HCT116 (cell line): ENCODE measurements at regions not wholly inside any gene's neighbourhood (a gene's known extent, or its start where the extent isn't known, plus 50 kb on each side); places are given as distances from the start of the nearest gene placed in this dataset.

Experiments used
- ATAC-seq: fragments of 200-7000 bp; cut with Tn5 transposase; 2 replicates; pipeline ENCODE4 v1.9.1; 2020; ENCODE audit warnings: mild to moderate bottlenecking, moderate library complexity
- BruUV-seq: library from RNA; stranded (reverse); fragments of 400-500 nt; replicated peaks from 2 replicates; lab custom pipeline; 2021; lab: Mats Ljungman, UMichigan
- CTCF ChIA-PET: fragments of 300-600 bp; sonication (Branson Sonifier 250); formaldehyde crosslinking; loops from one replicate; lab custom pipeline; 2021; ENCODE audit warnings: antibody characterized with exemption; lab: Charles Lee
- POLR2A ChIA-PET: fragments of 300-600, 350-600 bp; sonication (Branson Sonifier 250); formaldehyde crosslinking; loops from one replicate; lab custom pipeline; 2021; ENCODE audit warnings: antibody characterized with exemption; lab: Charles Lee
- RAD21 ChIA-PET, 2 experiments: fragments of 300-600 bp; sonication (Branson Sonifier 250); formaldehyde crosslinking; loops; one replicate each; lab custom pipeline; 2023; ENCODE audit warnings: low total read pairs in 2 of 2; ENCODE audit not compliant: uncharacterized antibody in 2 of 2, unreplicated experiment in 2 of 2, low non-redundant PET in 1 of 2; lab: Charles Lee
- DNase-seq: peaks from one replicate; pipeline ENCODE4 v3.0.0-alpha.2; 2010; ENCODE audit warnings: low read depth, low spot score
- H2AFZ ChIP-seq: fragments of 200-600 bp; shearing (Covaris generic), sonication (generic); 2 replicates; pipeline ENCODE4 v1.6.1; 2017; ENCODE audit warnings: low read depth, mixed run types, mixed read lengths, antibody characterized with exemption, low read length; ENCODE audit not compliant: poor library complexity, severe bottlenecking
- H3K27ac ChIP-seq: 2 replicates; pipeline ENCODE4 v1.5.1; 2012; ENCODE audit warnings: low read depth, low read length
- H3K27me3 ChIP-seq: fragments of 200-600 bp; sonication (generic); 2 replicates; pipeline ENCODE4 v1.6.1; 2016; ENCODE audit warnings: mixed run types, low read length, mixed read lengths; ENCODE audit not compliant: insufficient read depth
- H3K36me3 ChIP-seq, 2 experiments: fragments of 200-500 bp in 1 of 2; fragments of 200-600 bp in 1 of 2; sonication (Bioruptor generic) in 1 of 2; sonication (generic) in 1 of 2; 2 replicates each; pipeline versions ENCODE4 v1.5.1 to v1.6.1; 2014 to 2016; ENCODE audit warnings: low read length in 2 of 2, inconsistent platforms in 1 of 2, mixed read lengths in 1 of 2, mixed run types in 1 of 2; ENCODE audit not compliant: insufficient read depth in 2 of 2, control insufficient read depth in 1 of 2
- H3K4me1 ChIP-seq, 2 experiments: fragments of 200-600 bp in 1 of 2; sonication (generic) in 1 of 2; 2 replicates each; pipeline versions ENCODE4 v1.5.1 to v1.6.1; 2012 to 2017; ENCODE audit warnings: low read length in 2 of 2, inconsistent platforms in 1 of 2, mild to moderate bottlenecking in 1 of 2, mixed read lengths in 1 of 2, mixed run types in 1 of 2, moderate library complexity in 1 of 2; ENCODE audit not compliant: insufficient read depth in 2 of 2, control insufficient read depth in 1 of 2
- H3K4me2 ChIP-seq: fragments of 200-600 bp; sonication (generic); 2 replicates; pipeline ENCODE4 v1.6.1; 2017; ENCODE audit warnings: mixed run types, low read length, mixed read lengths
- H3K4me3 ChIP-seq, 2 experiments: fragments of 200-600 bp in 1 of 2; sonication (generic) in 1 of 2; replicated peaks in 1 of 2; 2 replicates each; pipeline ENCODE4 v1.5.1; 2011 to 2016; ENCODE audit warnings: low read length in 2 of 2, control low read depth in 1 of 2, low read depth in 1 of 2, mild to moderate bottlenecking in 1 of 2, mixed read lengths in 1 of 2, mixed run types in 1 of 2
- H3K79me2 ChIP-seq: fragments of 200-600 bp; sonication (generic); 2 replicates; pipeline ENCODE4 v1.6.1; 2017; ENCODE audit warnings: mild to moderate bottlenecking, mixed run types, low read length, moderate library complexity, mixed read lengths; ENCODE audit not compliant: insufficient read depth
- H3K9ac ChIP-seq: fragments of 200-600 bp; sonication (generic); 2 replicates; pipeline ENCODE4 v1.6.1; 2016; ENCODE audit warnings: low read length, mixed read lengths
- H3K9me2 ChIP-seq: fragments of 200-600 bp; sonication (generic), shearing (Covaris generic); 2 replicates; pipeline ENCODE4 v1.6.1; 2017; ENCODE audit warnings: mixed run types, mild to moderate bottlenecking, moderate library complexity; ENCODE audit not compliant: insufficient read depth
- H3K9me3 ChIP-seq, 2 experiments: fragments of 200-500 bp in 1 of 2; fragments of 200-600 bp in 1 of 2; sonication (Bioruptor generic) in 1 of 2; sonication (generic) in 1 of 2; 2 replicates each; pipeline ENCODE4 v1.6.1; 2014 to 2017; ENCODE audit warnings: low read length in 2 of 2, mixed read lengths in 2 of 2, inconsistent platforms in 1 of 2, low read depth in 1 of 2, mild to moderate bottlenecking in 1 of 2, mixed run types in 1 of 2, moderate library complexity in 1 of 2; ENCODE audit not compliant: control insufficient read depth in 1 of 2, insufficient read depth in 1 of 2
- H4K20me1 ChIP-seq: fragments of 200-600 bp; sonication (generic), shearing (Covaris generic); 2 replicates; pipeline ENCODE4 v1.6.1; 2017; ENCODE audit warnings: mixed run types, mild to moderate bottlenecking, moderate library complexity; ENCODE audit not compliant: insufficient read depth
- CBX3 ChIP-seq: IDR thresholded peaks from 2 replicates; pipeline ENCODE4 v1.6.1; 2012; ENCODE audit warnings: low read depth
- CEBPB ChIP-seq: IDR thresholded peaks from 2 replicates; pipeline ENCODE4 v1.6.1; 2012; ENCODE audit warnings: low read depth
- EGR1 ChIP-seq: IDR thresholded peaks from 2 replicates; pipeline ENCODE4 v1.6.1; 2012; ENCODE audit warnings: low read depth
- EZH2 ChIP-seq: fragments of 200-600 bp; sonication (generic); IDR thresholded peaks from 2 replicates; pipeline ENCODE4 v1.6.1; 2017; ENCODE audit warnings: antibody characterized with exemption, mixed run types
- EZH2phosphoT487 ChIP-seq: fragments of 200-600 bp; IDR thresholded peaks from 2 replicates; pipeline ENCODE4 v1.6.1; 2018; ENCODE audit warnings: antibody characterized with exemption, borderline replicate concordance
- FOSL1 ChIP-seq: IDR thresholded peaks from 2 replicates; pipeline ENCODE4 v1.6.1; 2012; ENCODE audit warnings: low read depth
- POLR2A ChIP-seq: IDR thresholded peaks from 2 replicates; pipeline ENCODE4 v1.7.0; 2011; ENCODE audit warnings: borderline replicate concordance; ENCODE audit not compliant: insufficient read depth, insufficient read length; ENCODE audit errors: extremely low read depth
- RAD21 ChIP-seq: IDR thresholded peaks from 2 replicates; pipeline ENCODE4 v1.6.1; 2012; ENCODE audit warnings: low read depth, mild to moderate bottlenecking
- SIN3A ChIP-seq: IDR thresholded peaks from 2 replicates; pipeline ENCODE4 v1.6.1; 2012; ENCODE audit warnings: low read depth
- SP1 ChIP-seq: IDR thresholded peaks from 2 replicates; pipeline ENCODE4 v1.6.1; 2012; ENCODE audit warnings: low read depth
- SRF ChIP-seq: IDR thresholded peaks from 2 replicates; pipeline ENCODE4 v1.6.1; 2012; ENCODE audit warnings: low read depth
- YY1 ChIP-seq: IDR thresholded peaks from 2 replicates; pipeline ENCODE4 v1.6.1; 2011; ENCODE audit warnings: low read length, low read depth, moderate library complexity, mild to moderate bottlenecking; ENCODE audit not compliant: insufficient replicate concordance; ENCODE audit errors: extremely low read depth
- ZFX ChIP-seq: fragments of 450-650 bp; IDR thresholded peaks from 2 replicates; pipeline ENCODE4 v1.6.1; 2017
- ZNF274 ChIP-seq: fragments of 200-500 bp; sonication (Bioruptor generic); IDR thresholded peaks from 2 replicates; pipeline ENCODE4 v1.6.1; 2014; ENCODE audit warnings: mild to moderate bottlenecking, low read depth, low read length, inconsistent platforms
- intact Hi-C: fragments of 100-400 bp; cut with micrococcal nuclease; formaldehyde crosslinking; loops from 2 replicates; pipeline ENCODE4 v1.10.0; 2022
- TF ChIP-seq, protein P1 (sequence below): IDR thresholded peaks from 2 replicates; pipeline ENCODE4 v1.6.1; 2011; ENCODE audit warnings: mild to moderate bottlenecking, low read length, moderate library complexity; ENCODE audit not compliant: insufficient replicate concordance; ENCODE audit errors: extremely low read depth
- TF ChIP-seq, protein P2 (sequence below): IDR thresholded peaks from 2 replicates; pipeline ENCODE4 v1.6.1; 2012; ENCODE audit warnings: low read depth
- TF ChIP-seq, protein P3 (sequence below): IDR thresholded peaks from 2 replicates; pipeline ENCODE4 v1.6.1; 2012
- TF ChIP-seq, protein P4 (sequence below), 3 experiments: fragments of 200-600 bp in 1 of 3; sonication (generic) in 1 of 3; IDR thresholded peaks in 2 of 3; conservative IDR thresholded peaks in 1 of 3; 2 replicates each; pipeline ENCODE4 v1.5.1; 2012 to 2017; ENCODE audit warnings: low read depth in 2 of 3, low read length in 2 of 3, antibody characterized with exemption in 1 of 3, borderline replicate concordance in 1 of 3, control low read depth in 1 of 3, mild to moderate bottlenecking in 1 of 3, mixed read lengths in 1 of 3, mixed run types in 1 of 3, moderate library complexity in 1 of 3; ENCODE audit not compliant: insufficient read depth in 1 of 3

DNA sequence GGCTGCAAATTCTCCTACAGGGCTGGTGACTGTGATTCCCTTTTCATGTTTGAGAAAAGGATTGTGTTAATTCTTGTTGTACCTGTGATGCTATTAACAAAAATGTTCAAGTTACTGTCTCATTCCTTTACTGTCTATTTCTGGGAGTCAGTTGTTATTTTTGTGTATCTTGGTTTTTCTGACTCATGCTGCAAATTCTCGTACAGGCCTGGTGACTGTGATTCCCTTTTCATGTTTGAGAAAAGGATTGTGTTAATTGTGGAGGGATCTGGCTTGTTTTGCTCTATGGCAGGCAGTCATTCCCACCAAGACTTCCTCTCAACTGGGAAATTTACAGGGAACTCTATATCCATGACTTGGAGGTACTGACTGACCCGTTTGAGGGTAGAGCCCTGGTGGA is 693.4 kb upstream of the INTU start:
- no TSS peak for BruUV-seq
- intact Hi-C loops = no loop called here
- Histone ChIP-seq H3K4me3 (no peak overlapping the region), H3K9ac (no peak overlapping the region), H3K4me1 (peaks cover 0 to 9% of the 10 kb centered on the region in 2 experiments; a peak in 2 of 4 replicates), H3K4me2 (peak overlapping the region; percentile 32), H3K9me2 (no peaks in the 10 kb centered on the region), H3K27ac (peak overlapping the region; percentile 23; the same call in 1 of the 2 replicates), H3K9me3 (no peaks in the 10 kb centered on the region), H3K36me3 (no peaks in the 10 kb centered on the region), H2AFZ (peak overlapping the region; percentile 59), H3K79me2 (no peaks in the 10 kb centered on the region), H3K27me3 (no peaks in the 10 kb centered on the region), H4K20me1 (no peaks in the 10 kb centered on the region)
- no peak for DNase-seq
- POLR2A ChIA-PET = no interaction called here
- TF ChIP-seq, protein P1, sequence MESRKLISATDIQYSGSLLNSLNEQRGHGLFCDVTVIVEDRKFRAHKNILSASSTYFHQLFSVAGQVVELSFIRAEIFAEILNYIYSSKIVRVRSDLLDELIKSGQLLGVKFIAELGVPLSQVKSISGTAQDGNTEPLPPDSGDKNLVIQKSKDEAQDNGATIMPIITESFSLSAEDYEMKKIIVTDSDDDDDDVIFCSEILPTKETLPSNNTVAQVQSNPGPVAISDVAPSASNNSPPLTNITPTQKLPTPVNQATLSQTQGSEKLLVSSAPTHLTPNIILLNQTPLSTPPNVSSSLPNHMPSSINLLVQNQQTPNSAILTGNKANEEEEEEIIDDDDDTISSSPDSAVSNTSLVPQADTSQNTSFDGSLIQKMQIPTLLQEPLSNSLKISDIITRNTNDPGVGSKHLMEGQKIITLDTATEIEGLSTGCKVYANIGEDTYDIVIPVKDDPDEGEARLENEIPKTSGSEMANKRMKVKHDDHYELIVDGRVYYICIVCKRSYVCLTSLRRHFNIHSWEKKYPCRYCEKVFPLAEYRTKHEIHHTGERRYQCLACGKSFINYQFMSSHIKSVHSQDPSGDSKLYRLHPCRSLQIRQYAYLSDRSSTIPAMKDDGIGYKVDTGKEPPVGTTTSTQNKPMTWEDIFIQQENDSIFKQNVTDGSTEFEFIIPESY = no peak
- no peak for TF ChIP-seq YY1
- no peak for TF ChIP-seq ZFX
- TF ChIP-seq SIN3A = no peak
- TF ChIP-seq, protein P2, sequence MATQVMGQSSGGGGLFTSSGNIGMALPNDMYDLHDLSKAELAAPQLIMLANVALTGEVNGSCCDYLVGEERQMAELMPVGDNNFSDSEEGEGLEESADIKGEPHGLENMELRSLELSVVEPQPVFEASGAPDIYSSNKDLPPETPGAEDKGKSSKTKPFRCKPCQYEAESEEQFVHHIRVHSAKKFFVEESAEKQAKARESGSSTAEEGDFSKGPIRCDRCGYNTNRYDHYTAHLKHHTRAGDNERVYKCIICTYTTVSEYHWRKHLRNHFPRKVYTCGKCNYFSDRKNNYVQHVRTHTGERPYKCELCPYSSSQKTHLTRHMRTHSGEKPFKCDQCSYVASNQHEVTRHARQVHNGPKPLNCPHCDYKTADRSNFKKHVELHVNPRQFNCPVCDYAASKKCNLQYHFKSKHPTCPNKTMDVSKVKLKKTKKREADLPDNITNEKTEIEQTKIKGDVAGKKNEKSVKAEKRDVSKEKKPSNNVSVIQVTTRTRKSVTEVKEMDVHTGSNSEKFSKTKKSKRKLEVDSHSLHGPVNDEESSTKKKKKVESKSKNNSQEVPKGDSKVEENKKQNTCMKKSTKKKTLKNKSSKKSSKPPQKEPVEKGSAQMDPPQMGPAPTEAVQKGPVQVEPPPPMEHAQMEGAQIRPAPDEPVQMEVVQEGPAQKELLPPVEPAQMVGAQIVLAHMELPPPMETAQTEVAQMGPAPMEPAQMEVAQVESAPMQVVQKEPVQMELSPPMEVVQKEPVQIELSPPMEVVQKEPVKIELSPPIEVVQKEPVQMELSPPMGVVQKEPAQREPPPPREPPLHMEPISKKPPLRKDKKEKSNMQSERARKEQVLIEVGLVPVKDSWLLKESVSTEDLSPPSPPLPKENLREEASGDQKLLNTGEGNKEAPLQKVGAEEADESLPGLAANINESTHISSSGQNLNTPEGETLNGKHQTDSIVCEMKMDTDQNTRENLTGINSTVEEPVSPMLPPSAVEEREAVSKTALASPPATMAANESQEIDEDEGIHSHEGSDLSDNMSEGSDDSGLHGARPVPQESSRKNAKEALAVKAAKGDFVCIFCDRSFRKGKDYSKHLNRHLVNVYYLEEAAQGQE = no peak
- TF ChIP-seq ZNF274 = no peak
- no peak for TF ChIP-seq SP1
- no peak for TF ChIP-seq RAD21
- TF ChIP-seq POLR2A = no peak
- no peak for TF ChIP-seq FOSL1
- TF ChIP-seq CEBPB = no peak
- TF ChIP-seq SRF = no peak
- no peak for TF ChIP-seq EGR1
- TF ChIP-seq EZH2 = no peak
- TF ChIP-seq, protein P3, sequence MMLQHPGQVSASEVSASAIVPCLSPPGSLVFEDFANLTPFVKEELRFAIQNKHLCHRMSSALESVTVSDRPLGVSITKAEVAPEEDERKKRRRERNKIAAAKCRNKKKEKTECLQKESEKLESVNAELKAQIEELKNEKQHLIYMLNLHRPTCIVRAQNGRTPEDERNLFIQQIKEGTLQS = no peak
- TF ChIP-seq EZH2phosphoT487 = no peak
- TF ChIP-seq, protein P4, sequence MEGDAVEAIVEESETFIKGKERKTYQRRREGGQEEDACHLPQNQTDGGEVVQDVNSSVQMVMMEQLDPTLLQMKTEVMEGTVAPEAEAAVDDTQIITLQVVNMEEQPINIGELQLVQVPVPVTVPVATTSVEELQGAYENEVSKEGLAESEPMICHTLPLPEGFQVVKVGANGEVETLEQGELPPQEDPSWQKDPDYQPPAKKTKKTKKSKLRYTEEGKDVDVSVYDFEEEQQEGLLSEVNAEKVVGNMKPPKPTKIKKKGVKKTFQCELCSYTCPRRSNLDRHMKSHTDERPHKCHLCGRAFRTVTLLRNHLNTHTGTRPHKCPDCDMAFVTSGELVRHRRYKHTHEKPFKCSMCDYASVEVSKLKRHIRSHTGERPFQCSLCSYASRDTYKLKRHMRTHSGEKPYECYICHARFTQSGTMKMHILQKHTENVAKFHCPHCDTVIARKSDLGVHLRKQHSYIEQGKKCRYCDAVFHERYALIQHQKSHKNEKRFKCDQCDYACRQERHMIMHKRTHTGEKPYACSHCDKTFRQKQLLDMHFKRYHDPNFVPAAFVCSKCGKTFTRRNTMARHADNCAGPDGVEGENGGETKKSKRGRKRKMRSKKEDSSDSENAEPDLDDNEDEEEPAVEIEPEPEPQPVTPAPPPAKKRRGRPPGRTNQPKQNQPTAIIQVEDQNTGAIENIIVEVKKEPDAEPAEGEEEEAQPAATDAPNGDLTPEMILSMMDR (IDR thresholded peaks at IDR 0.05 in 2 of 3, conservative IDR thresholded peaks at IDR 0.05 in 1 of 3; ENCODE audit: borderline replicate concordance in 1 of 3, insufficient read depth in 1 of 3, low read depth in 2 of 3, low read length in 2 of 3) = no peak
- no peak for TF ChIP-seq CBX3
- CTCF ChIA-PET = no interaction called here
- RAD21 ChIA-PET = no interaction called here
- peak; percentile 42 for ATAC-seq
